GM10847 (cell line): ENCODE measurements at regions not wholly inside any gene's neighbourhood (a gene's known extent, or its start where the extent isn't known, plus 50 kb on each side); places are given as distances from the start of the nearest gene placed in this dataset.

ENCODE experiments used
- POLR2A ChIP-seq: IDR thresholded peaks from 2 replicates; pipeline ENCODE4 v1.6.1; 2011; ENCODE audit not compliant: insufficient read length; ENCODE audit errors: extremely low read depth

- TF ChIP-seq POLR2A: no peak
These were observed 95.5 kb downstream of the ARF6 start for GRCh38 chr14:49988080-49988990.

DNA sequence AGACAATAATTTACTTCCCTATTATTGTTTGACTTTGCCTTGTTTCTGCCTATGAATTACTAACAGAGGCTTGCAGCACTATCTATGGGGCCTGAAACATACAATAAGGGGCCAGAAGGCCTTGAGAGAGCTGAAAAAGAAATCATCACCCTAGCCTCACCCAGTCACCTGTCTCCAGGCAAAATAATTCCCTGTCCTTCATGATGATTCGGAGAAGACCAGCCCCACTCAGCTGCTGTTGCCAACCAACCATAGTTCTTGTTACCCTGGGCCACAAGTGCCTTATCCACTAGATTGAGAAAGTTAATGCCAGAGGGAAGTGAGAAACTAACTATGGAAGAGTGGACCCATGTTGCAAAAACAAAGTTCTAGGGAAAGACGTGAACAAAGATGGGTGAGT is 97.1 kb downstream of the ARF6 start:
- TF ChIP-seq POLR2A: no peak

GRCh38 chr14:49991491-49991890 is 98.6 kb downstream of the ARF6 start:
- TF ChIP-seq POLR2A: no peak

DNA sequence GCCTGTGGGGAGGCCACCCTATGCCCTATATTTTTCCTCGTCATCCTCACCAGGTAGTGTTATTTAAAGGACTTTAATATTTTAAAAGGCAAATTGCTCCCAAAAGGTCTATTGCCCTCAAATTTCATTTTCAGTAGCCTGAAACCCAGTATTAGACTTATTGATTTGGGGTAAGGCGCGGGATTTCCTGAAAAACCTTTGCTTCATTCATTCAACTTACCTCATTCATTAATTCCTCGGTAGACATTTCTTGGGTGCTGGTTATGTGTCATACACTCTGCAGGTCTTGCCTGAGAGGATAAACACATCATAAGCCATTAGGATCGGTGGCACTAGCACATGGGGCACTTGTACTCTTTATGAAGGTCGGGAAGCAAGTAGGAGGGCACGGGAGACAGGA is 99.2 kb downstream of the ARF6 start:
- TF ChIP-seq POLR2A: no peak

DNA sequence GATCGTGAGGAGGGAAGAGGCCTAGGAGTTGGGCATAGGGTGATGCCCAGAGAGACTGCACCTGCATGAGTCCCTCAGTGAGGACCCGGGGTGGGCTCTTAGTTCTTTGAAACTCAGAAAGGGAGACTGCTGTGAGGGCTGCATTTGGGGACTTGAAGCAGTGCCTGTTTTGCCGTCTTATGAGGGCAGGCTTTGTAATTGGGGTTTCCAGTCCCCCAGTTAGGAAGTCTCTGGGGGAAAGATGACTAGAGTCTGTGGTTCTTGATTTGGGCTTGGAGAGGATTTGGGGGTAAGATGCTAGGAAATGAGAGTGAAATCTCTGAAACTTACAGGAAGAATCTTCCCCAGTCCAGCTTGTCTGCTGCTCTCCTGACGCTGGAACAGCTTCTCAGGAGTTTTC is 99.6 kb downstream of the ARF6 start:
- TF ChIP-seq POLR2A: no peak

DNA sequence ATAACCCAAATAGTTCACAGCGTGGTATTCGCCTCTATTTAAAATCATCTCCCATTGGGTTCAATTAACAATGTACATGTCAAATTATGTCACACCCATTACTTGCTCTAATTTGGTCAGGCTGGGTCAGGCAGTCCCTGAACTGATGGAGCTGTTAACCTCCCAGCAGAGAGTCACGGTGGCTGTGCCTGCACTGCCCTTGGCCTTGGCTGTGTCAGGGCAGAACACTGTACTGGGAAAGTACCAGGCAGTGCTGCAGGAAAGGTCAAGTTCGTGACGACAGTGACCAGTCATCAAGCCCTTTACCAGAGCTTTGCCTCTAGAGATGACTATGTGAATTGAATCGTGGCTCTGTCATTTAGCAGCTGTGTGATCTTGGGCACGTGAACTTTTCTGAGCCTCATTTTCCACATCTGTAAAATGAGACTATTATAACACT is 100.0 kb downstream of the ARF6 start:
- TF ChIP-seq POLR2A: peak; percentile 47

- no peak for TF ChIP-seq POLR2A
These were observed 100.7 kb downstream of the ARF6 start for GRCh38 chr14:49993565-49993964.

- no peak for TF ChIP-seq POLR2A
These were observed 102.2 kb downstream of the ARF6 start for GRCh38 chr14:49994951-49995561.

GRCh38 chr14:49997991-49998390 is 105.1 kb downstream of the ARF6 start:
- TF ChIP-seq POLR2A: no peak

DNA sequence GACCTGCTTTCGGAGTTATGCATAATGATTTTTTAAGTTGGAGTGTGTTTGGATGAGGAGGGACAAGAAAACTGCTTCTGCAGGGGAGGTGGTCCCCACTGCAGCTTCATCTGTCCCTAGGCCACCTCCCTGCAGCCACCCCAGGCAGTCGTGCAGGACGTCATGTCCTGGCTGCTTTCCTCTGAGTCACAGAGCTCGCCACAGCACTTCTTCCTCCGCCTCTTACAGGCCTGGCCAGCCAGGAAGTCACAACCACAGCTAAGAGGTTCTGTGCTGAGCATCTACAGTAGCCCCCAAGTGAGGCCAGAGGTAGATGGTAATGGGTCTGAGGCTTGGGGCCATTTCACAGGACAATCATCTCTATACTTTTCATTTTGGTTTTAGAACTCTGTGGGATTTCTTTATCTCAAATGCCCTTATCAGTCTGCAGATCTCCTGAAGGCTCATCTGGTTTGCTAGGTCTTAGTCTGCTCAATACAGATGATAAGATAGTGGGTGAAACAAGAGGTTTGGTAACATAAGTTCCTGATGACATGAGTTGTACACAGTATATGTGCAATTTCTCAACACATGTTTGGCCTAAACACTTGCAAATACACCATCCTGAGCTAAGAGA is 106.4 kb downstream of the ARF6 start:
- TF ChIP-seq POLR2A: peak; percentile 63

DNA sequence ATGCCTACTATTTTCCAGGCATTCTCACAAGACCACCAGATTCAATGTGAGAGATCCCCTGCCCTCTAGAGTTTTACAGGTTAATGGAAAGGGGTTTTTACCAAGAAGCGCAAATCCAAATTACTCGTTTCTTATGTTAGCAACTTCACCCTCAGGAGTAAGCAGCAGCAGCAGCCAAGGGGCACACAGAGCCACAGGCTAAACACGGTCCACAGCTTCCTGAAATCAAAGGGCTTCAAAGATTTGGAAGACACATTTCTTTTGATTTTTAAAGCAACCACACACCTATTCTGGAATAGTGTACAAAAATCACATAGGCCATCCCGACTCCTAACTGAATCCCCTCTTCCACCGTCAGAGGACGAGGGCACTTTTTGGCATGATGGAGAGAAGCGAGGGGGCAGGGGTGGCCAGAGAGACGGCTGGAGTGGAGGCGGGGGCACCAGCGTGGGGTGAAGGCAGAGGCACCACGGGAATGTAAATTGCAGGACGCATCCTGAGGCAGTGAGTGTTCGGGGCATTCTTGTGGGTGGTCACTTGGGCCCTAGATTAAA is 107.0 kb downstream of the ARF6 start:
- no peak for TF ChIP-seq POLR2A

GRCh38 chr14:50000380-50001150 is 107.7 kb downstream of the ARF6 start:
- peak; percentile 47 for TF ChIP-seq POLR2A

GRCh38 chr14:50001151-50001998 is 108.5 kb downstream of the ARF6 start:
- peak; percentile 65 for TF ChIP-seq POLR2A
